Panc1 (cell line): ENCODE measurements at regions not wholly inside any gene's neighbourhood (a gene's known extent, or its start where the extent isn't known, plus 50 kb on each side); places are given as distances from the start of the nearest gene placed in this dataset.

Source experiments
- ATAC-seq: fragments of 200-7000 bp; cut with Tn5 transposase; 2 replicates; pipeline ENCODE4 v1.9.1; 2020; ENCODE audit warnings: mild to moderate bottlenecking, moderate library complexity
- BruUV-seq: library from RNA; stranded (reverse); fragments of 400-500 nt; replicated peaks from 2 replicates; lab custom pipeline; 2021; lab: Mats Ljungman, UMichigan
- CTCF ChIA-PET: fragments of 300-600 bp; sonication (Branson Sonifier 250); formaldehyde crosslinking; loops from one replicate; lab custom pipeline; 2022; ENCODE audit warnings: antibody characterized with exemption; lab: Charles Lee
- POLR2A ChIA-PET: fragments of 300-600 bp; sonication (Branson Sonifier 250); formaldehyde crosslinking; loops from one replicate; lab custom pipeline; 2022; ENCODE audit warnings: antibody characterized with exemption; lab: Charles Lee
- DNase-seq: peaks from one replicate; pipeline ENCODE4 v3.0.0-alpha.2; 2010; ENCODE audit warnings: low read depth, low spot score
- H3K27ac ChIP-seq: 2 replicates; pipeline ENCODE4 v1.5.1; 2011; ENCODE audit warnings: mild to moderate bottlenecking, low read length, inconsistent platforms
- H3K27me3 ChIP-seq: fragments of 200-500 bp; sonication (Bioruptor generic); 2 replicates; pipeline ENCODE4 v1.6.0; 2014; ENCODE audit warnings: low read length, inconsistent platforms; ENCODE audit not compliant: control insufficient read depth, insufficient read depth
- H3K36me3 ChIP-seq: fragments of 200-500 bp; sonication (Bioruptor generic); 2 replicates; pipeline ENCODE4 v1.5.1; 2014; ENCODE audit warnings: inconsistent platforms, mild to moderate bottlenecking, low read length, moderate library complexity; ENCODE audit not compliant: control insufficient read depth, insufficient read depth
- H3K4me1 ChIP-seq: 2 replicates; pipeline ENCODE4 v1.5.1; 2011; ENCODE audit warnings: inconsistent platforms, mild to moderate bottlenecking, low read length, moderate library complexity; ENCODE audit not compliant: control insufficient read depth, insufficient read depth
- H3K4me3 ChIP-seq, 2 experiments: 2 replicates each; pipeline ENCODE4 v1.5.1; 2011 to 2012; ENCODE audit warnings: low read depth in 2 of 2, low read length in 2 of 2, mild to moderate bottlenecking in 2 of 2, inconsistent platforms in 1 of 2, moderate library complexity in 1 of 2
- H3K9me3 ChIP-seq: fragments of 200-500 bp; sonication (Bioruptor generic); 2 replicates; pipeline ENCODE4 v1.5.1; 2014; ENCODE audit warnings: low read depth, mild to moderate bottlenecking, inconsistent platforms, low read length, moderate library complexity; ENCODE audit not compliant: control insufficient read depth, insufficient read depth
- POLR2AphosphoS5 ChIP-seq: IDR thresholded peaks from 2 replicates; pipeline ENCODE4 v1.6.1; 2012; ENCODE audit warnings: mild to moderate bottlenecking, low read depth, low read length, moderate library complexity
- SIN3A ChIP-seq: IDR thresholded peaks from 2 replicates; pipeline ENCODE4 v1.6.1; 2012; ENCODE audit warnings: low read depth, mild to moderate bottlenecking, low read length, moderate library complexity, borderline replicate concordance; ENCODE audit not compliant: insufficient read depth
- TCF7L2 ChIP-seq: IDR thresholded peaks from 2 replicates; pipeline ENCODE4 v1.6.1; 2011; ENCODE audit warnings: mild to moderate bottlenecking, low read depth, low read length, inconsistent platforms
- in situ Hi-C: cut with HindIII; loops from 2 replicates; pipeline ENCODE4 v1.10.0; 2016; ENCODE audit warnings: low sequenced_read_pairs, low pct_unique_long_range_greater_than_20kb
- intact Hi-C: fragments of 100-400 bp; cut with micrococcal nuclease; formaldehyde crosslinking; loops from one replicate; pipeline ENCODE4 v1.10.0; 2022; ENCODE audit not compliant: unreplicated experiment
- TF ChIP-seq, protein P1 (sequence below): fragments of 450-650 bp; IDR thresholded peaks from 2 replicates; pipeline ENCODE4 v1.5.1; 2017; ENCODE audit warnings: mild to moderate bottlenecking
- TF ChIP-seq, protein P2 (sequence below), 2 experiments: IDR thresholded peaks; 2 replicates each; pipeline ENCODE4 v1.6.1; 2011 to 2012; ENCODE audit warnings: low read depth in 2 of 2, control low read depth in 1 of 2, low read length in 1 of 2, mild to moderate bottlenecking in 1 of 2, moderate library complexity in 1 of 2; ENCODE audit not compliant: insufficient read depth in 1 of 2

DNA sequence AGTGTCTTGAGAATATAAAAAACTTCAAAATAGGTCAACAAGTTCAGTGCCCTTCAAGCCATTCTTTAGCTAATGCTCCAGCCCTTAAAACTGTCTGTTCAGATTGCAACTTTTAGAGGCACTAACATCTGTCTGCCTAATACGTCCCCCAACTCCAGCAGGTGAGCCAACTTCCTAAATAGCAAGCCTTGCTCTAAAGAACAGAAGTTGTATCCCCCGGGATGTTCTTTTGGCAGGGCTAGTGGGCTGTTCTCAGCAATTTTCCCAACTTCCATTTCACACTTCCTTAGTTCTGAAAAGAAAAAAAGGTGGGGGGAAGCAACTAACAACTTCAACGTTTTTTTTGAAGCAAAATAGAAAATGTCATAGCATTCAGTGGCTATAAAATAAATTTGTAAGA lies 290.0 kb upstream of the PTCHD4 start:
- H3K36me3 ChIP-seq = no peaks in the 10 kb centered on the region

DNA sequence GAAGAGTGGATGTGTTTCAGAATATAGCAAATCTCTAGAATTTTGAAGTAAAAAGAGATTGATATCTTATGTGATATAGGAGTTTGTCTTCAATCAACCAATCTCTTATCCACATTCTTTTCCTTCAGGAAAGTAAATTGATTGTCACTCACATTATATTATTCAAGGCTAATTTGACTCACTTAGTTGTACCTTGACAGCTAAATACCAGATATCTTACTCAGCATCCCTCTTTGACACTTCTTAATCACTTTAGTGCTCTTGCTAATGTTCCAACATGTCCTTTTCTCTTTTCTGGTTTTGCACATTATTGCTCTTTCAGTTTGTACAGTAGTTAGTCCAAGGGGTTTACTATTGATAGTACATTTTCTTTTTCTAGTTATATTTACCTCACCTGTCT lies 286.9 kb upstream of the PTCHD4 start:
- DNase-seq = no peak
- in situ Hi-C loops = no loop called here

More for the DNA sequence above, 290.0 kb upstream of the PTCHD4 start:
- Histone ChIP-seq H3K9me3 (peaks cover 5% of the 10 kb centered on the region; the same call in 1 of the 2 replicates), H3K27me3 (no peaks in the 10 kb centered on the region), H3K27ac (no peak overlapping the region), H3K4me3 (no peak overlapping the region), H3K4me1 (no peaks in the 10 kb centered on the region)
- TF ChIP-seq POLR2AphosphoS5 (no peak), TCF7L2 (no peak), SIN3A (no peak)
- TF ChIP-seq, protein P1, sequence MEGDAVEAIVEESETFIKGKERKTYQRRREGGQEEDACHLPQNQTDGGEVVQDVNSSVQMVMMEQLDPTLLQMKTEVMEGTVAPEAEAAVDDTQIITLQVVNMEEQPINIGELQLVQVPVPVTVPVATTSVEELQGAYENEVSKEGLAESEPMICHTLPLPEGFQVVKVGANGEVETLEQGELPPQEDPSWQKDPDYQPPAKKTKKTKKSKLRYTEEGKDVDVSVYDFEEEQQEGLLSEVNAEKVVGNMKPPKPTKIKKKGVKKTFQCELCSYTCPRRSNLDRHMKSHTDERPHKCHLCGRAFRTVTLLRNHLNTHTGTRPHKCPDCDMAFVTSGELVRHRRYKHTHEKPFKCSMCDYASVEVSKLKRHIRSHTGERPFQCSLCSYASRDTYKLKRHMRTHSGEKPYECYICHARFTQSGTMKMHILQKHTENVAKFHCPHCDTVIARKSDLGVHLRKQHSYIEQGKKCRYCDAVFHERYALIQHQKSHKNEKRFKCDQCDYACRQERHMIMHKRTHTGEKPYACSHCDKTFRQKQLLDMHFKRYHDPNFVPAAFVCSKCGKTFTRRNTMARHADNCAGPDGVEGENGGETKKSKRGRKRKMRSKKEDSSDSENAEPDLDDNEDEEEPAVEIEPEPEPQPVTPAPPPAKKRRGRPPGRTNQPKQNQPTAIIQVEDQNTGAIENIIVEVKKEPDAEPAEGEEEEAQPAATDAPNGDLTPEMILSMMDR = no peak
- TF ChIP-seq, protein P2, sequence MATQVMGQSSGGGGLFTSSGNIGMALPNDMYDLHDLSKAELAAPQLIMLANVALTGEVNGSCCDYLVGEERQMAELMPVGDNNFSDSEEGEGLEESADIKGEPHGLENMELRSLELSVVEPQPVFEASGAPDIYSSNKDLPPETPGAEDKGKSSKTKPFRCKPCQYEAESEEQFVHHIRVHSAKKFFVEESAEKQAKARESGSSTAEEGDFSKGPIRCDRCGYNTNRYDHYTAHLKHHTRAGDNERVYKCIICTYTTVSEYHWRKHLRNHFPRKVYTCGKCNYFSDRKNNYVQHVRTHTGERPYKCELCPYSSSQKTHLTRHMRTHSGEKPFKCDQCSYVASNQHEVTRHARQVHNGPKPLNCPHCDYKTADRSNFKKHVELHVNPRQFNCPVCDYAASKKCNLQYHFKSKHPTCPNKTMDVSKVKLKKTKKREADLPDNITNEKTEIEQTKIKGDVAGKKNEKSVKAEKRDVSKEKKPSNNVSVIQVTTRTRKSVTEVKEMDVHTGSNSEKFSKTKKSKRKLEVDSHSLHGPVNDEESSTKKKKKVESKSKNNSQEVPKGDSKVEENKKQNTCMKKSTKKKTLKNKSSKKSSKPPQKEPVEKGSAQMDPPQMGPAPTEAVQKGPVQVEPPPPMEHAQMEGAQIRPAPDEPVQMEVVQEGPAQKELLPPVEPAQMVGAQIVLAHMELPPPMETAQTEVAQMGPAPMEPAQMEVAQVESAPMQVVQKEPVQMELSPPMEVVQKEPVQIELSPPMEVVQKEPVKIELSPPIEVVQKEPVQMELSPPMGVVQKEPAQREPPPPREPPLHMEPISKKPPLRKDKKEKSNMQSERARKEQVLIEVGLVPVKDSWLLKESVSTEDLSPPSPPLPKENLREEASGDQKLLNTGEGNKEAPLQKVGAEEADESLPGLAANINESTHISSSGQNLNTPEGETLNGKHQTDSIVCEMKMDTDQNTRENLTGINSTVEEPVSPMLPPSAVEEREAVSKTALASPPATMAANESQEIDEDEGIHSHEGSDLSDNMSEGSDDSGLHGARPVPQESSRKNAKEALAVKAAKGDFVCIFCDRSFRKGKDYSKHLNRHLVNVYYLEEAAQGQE (IDR thresholded peaks at IDR 0.05; ENCODE audit: insufficient read depth in 1 of 2, low read depth in 2 of 2, low read length in 1 of 2) = no peak
- no TSS peak for BruUV-seq
- intact Hi-C loops (no loop called here), in situ Hi-C loops (no loop called here)
- ATAC-seq (no peak), DNase-seq (no peak)
- POLR2A ChIA-PET = no interaction called here
- CTCF ChIA-PET = no interaction called here

More for the DNA sequence above, 286.9 kb upstream of the PTCHD4 start:
- CTCF ChIA-PET = no interaction called here
- no TSS peak for BruUV-seq
- intact Hi-C loops = no loop called here
- no peak for ATAC-seq
- H3K36me3 ChIP-seq = no peaks in the 10 kb centered on the region
- H3K27ac ChIP-seq = no peak overlapping the region
- no peak overlapping the region for H3K4me3 ChIP-seq
- H3K27me3 ChIP-seq = no peaks in the 10 kb centered on the region
- POLR2A ChIA-PET = no interaction called here
- H3K9me3 ChIP-seq = no peaks in the 10 kb centered on the region
- H3K4me1 ChIP-seq = no peaks in the 10 kb centered on the region
- TF ChIP-seq SIN3A (no peak), TCF7L2 (no peak), POLR2AphosphoS5 (no peak)
- TF ChIP-seq, protein P1 = no peak
- TF ChIP-seq, protein P2 (IDR thresholded peaks at IDR 0.05; ENCODE audit: insufficient read depth in 1 of 2, low read depth in 2 of 2, low read length in 1 of 2) = no peak
